GM08714 (cell line): ENCODE measurements at regions not wholly inside any gene's neighbourhood (a gene's known extent, or its start where the extent isn't known, plus 50 kb on each side); places are given as distances from the start of the nearest gene placed in this dataset.

Experiments used
- H3K4me3 ChIP-seq: fragments of 200-500 bp; sonication (Bioruptor generic); 2 replicates; pipeline ENCODE4 v1.5.1; 2014; ENCODE audit warnings: mild to moderate bottlenecking, low read length, inconsistent platforms
- ZNF274 ChIP-seq: IDR thresholded peaks from 2 replicates; pipeline ENCODE4 v1.6.1; 2012; ENCODE audit warnings: mild to moderate bottlenecking, low read depth, low read length

DNA sequence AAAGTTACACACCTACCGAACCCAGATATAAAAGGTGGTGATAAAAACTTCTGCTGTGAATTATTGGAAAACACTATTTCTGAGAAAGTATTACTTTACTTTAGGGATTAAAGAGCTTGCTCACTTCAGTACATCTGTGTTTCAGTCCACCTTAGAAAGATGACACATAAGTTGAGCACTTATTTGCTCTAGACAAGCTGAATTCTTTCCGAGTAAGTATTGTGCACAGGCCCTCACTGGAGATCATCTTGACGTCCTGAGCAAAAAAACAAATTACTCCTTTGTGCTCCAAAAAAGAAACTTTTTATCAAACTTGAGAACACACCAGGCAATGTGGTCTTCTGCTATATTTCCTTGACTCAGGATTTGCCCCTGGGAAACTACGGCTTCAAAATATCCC, 231.0 kb upstream of the GRAMD2B start:
- H3K4me3 ChIP-seq: no peak overlapping the region
- TF ChIP-seq ZNF274: no peak

DNA sequence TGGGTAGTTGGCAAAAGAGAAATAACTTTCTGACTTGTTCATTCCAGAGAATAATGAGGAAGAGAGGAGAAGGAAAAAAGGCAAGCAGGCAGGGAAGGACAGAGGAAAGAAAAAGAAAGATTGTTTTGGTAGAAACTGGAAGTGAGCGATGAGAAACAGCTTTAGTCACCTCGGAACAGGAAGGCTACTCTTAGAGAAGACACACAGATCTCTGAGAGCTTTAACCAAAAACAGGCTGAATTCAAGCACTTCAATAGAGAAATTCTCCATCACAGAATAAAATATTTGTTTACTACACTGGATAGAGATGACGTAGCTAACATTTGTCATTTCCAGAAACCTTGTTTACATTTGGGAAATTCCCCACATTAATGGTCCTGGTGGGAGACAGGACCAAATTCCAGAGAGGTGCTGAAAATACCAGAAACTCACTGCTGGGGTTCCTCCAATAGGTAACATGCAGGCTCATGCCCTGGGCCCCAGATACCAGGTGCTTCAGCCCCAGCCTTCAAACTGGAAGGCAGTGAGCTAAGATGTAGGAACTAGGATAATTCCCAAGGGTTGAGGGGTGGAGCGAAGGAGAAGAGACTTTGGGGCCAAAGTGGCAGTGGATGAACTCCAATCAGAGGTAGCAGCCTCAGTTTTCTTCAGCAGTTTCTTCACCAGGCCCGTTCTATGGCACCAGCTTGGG, 227.7 kb upstream of the GRAMD2B start:
- H3K4me3 ChIP-seq: no peak overlapping the region
- no peak for TF ChIP-seq ZNF274

DNA sequence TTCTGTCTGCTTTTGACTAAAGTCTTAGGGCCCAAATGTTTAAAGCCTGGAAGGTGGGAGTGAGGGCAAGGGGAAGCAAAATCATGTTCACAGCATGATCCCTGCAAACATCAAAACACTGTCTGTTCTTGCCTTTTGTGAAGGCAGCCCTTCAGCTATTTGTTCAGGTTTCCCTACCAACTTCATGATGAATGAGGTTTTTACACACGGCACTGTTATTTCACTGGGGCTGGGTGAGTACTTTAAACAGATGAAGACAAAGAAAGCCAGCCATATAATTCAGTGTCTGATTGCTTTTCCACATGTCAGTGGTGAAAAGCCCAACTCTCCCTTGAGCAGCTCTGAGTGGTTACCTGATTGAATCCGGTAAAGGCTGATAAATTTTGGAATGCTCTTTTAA, 224.7 kb upstream of the GRAMD2B start:
- no peak overlapping the region for H3K4me3 ChIP-seq
- no peak for TF ChIP-seq ZNF274

DNA sequence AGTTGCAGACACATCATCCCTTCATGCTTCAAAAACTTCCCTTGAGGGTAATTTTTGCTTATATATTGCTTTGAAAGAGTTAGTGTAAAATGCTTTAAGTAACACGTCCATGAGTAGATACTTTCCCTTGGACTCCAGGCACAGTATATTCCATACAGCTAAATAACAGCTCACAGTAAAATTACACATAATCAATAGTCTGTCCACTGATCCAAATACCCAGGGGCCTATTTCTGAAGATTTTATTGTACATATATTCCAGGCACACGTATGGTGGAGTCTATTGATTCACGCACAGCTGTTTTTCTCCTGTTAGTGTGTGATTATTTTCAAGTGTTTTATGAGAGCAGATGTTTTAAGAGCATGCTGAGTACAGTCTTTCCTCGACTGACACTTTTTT, 223.7 kb upstream of the GRAMD2B start:
- no peak overlapping the region for H3K4me3 ChIP-seq
- TF ChIP-seq ZNF274: no peak

DNA sequence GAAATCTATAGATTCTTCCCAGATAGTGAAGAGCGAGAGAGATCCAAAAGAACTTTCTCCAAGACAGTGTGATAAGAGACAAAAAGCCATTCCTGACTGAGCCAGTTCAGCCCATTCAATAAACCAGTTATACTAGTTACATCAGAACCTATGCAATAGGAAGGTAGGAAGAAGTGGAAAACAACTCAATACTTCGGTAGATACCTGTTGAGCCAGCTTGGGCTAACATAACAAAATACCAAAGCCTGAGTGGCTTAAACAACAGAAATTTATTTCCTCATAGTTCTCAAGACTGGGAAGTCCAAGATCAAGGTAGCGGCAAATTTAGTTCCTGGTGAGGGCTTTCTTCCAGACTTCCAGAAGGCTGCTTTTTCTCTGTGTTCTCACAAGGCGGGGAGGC, 214.5 kb upstream of the GRAMD2B start:
- no peak overlapping the region for H3K4me3 ChIP-seq
- TF ChIP-seq ZNF274: no peak

DNA sequence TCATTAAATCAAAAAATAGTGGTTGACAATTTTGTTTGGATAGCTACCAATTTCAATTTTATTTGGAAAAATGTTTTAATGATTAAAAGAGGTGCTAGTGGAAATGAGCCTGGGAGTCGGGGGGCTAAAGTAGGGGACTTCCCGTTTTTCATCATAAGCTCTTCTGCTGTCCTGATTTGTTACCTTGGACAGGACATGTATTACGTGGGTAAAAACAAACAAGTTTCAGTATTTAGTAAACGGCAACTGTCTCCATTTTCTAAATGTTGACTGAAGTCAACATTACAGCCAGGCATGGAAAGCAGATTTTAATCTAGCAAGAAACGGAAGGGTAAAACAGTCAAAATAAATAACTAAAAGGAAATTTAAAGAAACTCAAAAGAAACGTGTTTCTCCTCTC, 212.3 kb upstream of the GRAMD2B start:
- H3K4me3 ChIP-seq: no peak overlapping the region
- TF ChIP-seq ZNF274: no peak

DNA sequence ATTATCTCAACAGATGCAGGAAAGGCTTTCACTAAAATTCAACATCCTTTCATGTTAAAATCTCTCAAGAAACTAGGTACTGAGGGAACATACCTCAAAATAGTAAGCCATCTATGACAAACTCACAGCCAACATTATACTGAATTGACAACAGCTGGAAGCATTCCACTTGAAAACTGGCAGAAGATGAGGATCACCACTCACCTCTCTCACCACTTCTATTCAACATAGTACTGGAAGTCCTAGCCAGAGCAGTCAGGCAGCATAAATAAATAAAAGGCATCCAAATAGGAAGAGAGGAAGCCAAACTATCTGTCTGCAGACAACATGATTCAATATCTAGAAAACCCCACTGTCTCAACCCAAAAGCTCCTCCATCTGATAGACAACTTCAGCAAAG, 203.6 kb upstream of the GRAMD2B start:
- no peak for TF ChIP-seq ZNF274
- no peak overlapping the region for H3K4me3 ChIP-seq

DNA sequence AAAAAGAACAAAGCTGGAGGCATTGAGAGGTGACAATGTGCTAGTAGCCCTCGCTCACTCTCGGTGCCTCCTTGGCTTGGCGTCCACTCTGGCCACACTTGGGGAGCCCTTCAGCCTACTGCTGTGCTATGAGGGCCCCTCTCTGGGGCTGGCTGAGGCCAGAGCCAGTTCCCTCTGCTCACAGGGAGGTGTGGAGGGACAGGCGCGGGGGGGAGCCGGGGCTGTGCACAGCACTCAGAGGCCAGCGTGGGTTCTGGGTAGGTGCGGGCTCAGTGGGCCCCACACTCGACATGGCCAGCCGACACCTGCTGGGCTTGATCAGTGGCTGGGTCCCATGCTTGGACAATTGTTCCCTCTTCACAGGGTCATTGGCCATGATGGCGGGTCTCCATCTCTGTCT, 202.5 kb upstream of the GRAMD2B start:
- H3K4me3 ChIP-seq: no peak overlapping the region
- no peak for TF ChIP-seq ZNF274

DNA sequence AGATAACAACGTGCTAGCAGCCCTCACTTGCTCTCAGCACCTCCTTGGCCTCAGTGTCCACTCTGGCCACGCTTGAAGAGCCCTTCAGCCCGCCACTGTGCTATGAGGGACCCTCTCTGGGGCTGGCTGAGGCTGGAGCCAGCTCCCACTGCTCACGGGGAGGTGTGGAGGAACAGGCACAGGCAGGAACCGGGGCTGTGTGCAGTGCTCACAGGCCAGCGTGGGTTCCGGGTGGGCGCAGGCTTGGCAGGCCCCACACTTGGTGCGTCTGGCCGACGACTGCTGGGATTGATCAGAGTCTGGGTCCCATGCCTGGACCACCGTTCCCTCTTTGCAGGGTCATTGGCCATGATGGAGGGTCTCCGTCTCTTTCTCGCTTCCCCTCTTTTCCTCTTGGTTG, 194.3 kb upstream of the GRAMD2B start:
- no peak for TF ChIP-seq ZNF274
- no peak overlapping the region for H3K4me3 ChIP-seq

DNA sequence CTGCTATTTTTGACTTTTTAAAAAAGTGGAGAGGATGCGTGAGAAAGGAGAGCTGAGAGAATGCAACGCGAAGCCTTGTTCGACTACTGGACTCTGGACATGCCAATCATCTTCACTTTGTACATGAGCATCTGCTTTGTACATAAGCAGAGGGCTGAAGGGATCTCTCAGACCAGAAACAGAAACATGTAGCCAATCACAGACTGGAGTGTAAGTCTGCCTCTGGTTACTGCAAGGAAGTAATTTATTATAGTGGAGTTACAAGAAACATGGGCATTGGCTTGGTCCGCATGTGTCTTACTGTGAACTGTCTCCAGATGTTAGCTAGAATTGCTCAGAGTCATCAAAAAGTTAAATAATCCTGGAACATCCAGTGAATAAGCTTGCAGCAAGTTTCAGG, 190.0 kb upstream of the GRAMD2B start:
- TF ChIP-seq ZNF274: no peak
- H3K4me3 ChIP-seq: no peak overlapping the region

DNA sequence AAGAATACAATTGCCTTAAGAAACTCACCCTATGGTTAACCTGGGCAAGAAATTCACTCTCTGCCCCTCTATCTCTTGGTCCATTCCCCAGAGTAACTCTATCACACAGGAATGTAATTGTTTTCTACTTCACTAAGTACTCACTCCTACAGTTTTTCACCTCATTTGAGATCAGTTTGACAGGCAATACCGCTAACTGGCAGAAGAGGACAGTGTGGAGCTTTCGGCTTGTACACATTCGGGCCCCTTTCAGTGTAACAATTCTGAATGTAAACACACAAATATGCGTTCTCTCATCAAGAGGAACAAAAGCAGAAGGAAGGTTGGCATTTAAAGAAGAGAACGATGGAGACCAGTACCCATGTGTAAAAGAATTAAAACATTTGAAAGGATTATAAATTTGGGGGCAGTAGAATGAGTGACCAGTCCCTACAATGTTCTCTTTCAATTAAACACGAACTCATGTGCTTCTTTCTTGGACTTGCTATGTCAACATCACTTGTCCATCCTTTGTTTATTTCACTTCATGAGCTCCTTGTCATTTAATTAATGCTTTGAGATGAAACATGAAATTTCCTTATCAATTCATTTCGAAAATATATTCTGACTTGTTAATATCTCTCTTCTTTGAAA, 188.5 kb upstream of the GRAMD2B start:
- H3K4me3 ChIP-seq: no peak overlapping the region
- TF ChIP-seq ZNF274: no peak

DNA sequence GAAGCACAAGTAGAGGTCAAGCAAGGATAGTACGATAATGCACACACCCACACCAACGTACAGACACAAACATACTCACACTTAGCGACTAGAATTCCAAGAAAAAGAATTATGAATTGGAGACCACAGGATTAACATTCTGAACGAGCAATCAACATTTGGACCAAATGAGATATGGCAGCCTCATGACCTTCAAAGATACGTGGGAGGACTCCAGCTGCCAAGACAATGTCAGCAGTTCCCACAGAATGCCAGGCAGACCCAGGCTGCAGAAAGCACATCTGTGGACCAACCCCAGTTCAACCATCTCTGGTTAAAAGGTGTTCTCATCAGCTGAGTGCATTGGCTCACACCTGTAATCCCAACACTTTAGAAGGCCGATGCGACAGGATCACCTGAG, 187.6 kb upstream of the GRAMD2B start:
- no peak for TF ChIP-seq ZNF274
- H3K4me3 ChIP-seq: no peak overlapping the region

DNA sequence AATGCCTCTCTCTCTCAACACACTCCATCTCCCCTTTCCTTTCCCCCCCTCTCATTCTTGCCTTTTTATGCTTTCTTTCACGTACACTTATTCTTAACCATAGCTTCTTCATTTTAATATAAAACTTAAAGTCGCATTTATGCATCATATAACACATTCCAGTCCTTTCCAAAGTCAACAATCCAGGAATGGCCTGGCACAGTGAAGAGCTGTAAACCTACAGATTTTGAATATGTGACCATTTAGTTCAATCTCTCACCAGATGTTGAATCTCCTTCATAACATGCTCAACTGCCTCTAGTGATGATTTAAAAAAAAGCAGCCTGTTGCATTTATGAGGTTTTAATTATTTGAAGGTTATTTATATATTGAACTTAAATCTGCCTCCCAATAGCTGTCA, 186.2 kb upstream of the GRAMD2B start:
- no peak for TF ChIP-seq ZNF274
- no peak overlapping the region for H3K4me3 ChIP-seq

DNA sequence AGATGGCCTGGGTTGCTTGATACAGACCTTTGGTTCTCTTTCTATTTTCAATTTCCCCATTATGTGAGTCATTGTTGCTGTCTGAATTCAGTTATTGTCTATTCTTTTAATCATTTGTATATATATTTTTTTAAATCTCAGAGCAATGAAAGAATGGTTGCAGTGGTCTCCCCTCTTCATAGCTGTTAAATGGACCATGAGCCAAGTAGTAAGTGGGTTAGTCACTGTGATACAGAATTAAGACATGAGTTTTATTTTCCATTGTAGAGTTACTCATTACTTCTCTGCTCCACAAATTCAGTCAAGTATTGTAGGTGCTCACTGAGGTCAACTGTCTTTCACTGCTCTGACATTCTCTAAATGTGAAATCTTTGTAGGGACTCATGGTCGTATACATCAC, 174.6 kb upstream of the GRAMD2B start:
- TF ChIP-seq ZNF274: no peak

DNA sequence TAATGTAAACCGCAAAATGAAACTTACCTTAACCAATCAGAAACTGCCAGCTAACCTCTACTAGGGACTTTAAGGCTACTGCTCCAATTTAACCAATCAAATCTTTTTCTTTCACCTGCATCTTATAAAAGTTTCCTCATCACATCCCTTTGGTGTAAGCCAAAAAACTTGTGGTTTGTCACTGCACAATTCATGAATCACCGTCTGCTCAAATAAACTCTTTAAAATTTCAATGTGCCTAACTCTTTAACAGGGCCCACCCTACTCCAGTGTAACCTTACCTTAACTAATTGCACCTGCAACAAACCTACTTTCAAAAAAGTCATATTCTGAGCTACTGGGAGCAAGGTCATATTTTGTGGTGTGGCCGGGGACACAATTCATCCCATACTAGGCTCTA, 172.2 kb upstream of the GRAMD2B start:
- H3K4me3 ChIP-seq: no peak overlapping the region
- TF ChIP-seq ZNF274: no peak

More for the DNA sequence above, 174.6 kb upstream of the GRAMD2B start:
- no peak overlapping the region for H3K4me3 ChIP-seq

DNA sequence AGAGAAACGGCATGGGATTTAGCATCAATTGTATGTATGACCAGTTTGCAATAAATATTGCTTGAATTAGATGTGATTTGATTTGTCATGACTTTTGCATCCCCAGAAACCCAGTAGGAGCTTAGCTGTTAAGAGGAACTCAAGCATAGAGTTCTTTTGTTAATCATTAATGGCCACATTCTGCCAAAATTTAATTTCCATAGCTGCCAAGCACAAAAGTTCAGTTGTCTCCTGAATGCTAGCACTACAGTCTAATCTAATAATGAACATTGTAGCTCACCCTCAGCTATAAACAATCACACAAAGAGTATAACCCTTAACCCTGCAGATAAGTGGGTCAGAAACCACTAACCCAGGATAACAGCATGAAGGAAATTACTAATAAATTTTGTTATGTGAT, 169.8 kb upstream of the GRAMD2B start:
- no peak for TF ChIP-seq ZNF274

More for the DNA sequence above, 169.8 kb upstream of the GRAMD2B start:
- no peak overlapping the region for H3K4me3 ChIP-seq
